Spleen (tissue), 11 donors: ENCODE measurements at regions not wholly inside any gene's neighbourhood (a gene's known extent, or its start where the extent isn't known, plus 50 kb on each side); places are given as distances from the start of the nearest gene placed in this dataset.

Experiments
- DNase-seq: peaks from one replicate; pipeline ENCODE4 v3.0.0-alpha.2; 2020
- H3K27ac ChIP-seq, 8 donors: fragments of 200-600 bp; sonication (generic) in 7 of 8; 1 replicate in 4 of 8; 2 replicates in 4 of 8; pipeline versions ENCODE4 v1.5.0 to v1.8.0; 2016 to 2021; ENCODE audit warnings: inconsistent platforms in 4 of 8, mild to moderate bottlenecking in 4 of 8, moderate library complexity in 1 of 8
- H3K27me3 ChIP-seq, 7 donors: fragments of 200-600 bp; sonication (generic) in 6 of 7; replicated peaks in 1 of 7; 1 replicate in 4 of 7; 2 replicates in 3 of 7; pipeline versions ENCODE4 v1.5.0 to v1.8.0; 2016 to 2021; ENCODE audit warnings: inconsistent platforms in 3 of 7, mild to moderate bottlenecking in 1 of 7
- H3K36me3 ChIP-seq, 6 donors: fragments of 200-600 bp; sonication (generic) in 5 of 6; 1 replicate in 4 of 6; 2 replicates in 2 of 6; pipeline versions ENCODE4 v1.5.0 to v1.8.0; 2016 to 2021; ENCODE audit warnings: inconsistent platforms in 2 of 6
- H3K4me1 ChIP-seq, 6 donors: fragments of 200-600 bp; sonication (generic) in 5 of 6; 1 replicate in 3 of 6; 2 replicates in 3 of 6; pipeline versions ENCODE4 v1.5.0 to v1.8.0; 2016 to 2021; ENCODE audit warnings: inconsistent platforms in 3 of 6
- H3K4me3 ChIP-seq, 8 donors: fragments of 200-600 bp; sonication (generic) in 7 of 8; 1 replicate in 4 of 8; 2 replicates in 4 of 8; pipeline versions ENCODE4 v1.5.0 to v1.8.0; 2016 to 2021; ENCODE audit warnings: inconsistent platforms in 4 of 8, mild to moderate bottlenecking in 4 of 8, moderate library complexity in 2 of 8
- H3K9me3 ChIP-seq, 8 donors: fragments of 200-600 bp; sonication (generic) in 7 of 8; 1 replicate in 4 of 8; 2 replicates in 4 of 8; pipeline versions ENCODE4 v1.5.0 to v1.8.0; 2016 to 2021; ENCODE audit warnings: inconsistent platforms in 4 of 8
- CTCF ChIP-seq, 11 experiments: fragments of 200-600 bp in 7 of 11; fragments of 450-650 bp in 4 of 11; sonication (generic) in 4 of 11; IDR thresholded peaks in 8 of 11; conservative IDR thresholded peaks in 3 of 11; 1 replicate in 7 of 11; 2 replicates in 4 of 11; pipeline versions ENCODE4 v1.4.0 to v1.8.0; 2016 to 2021; ENCODE audit warnings: antibody characterized with exemption in 11 of 11, inconsistent platforms in 4 of 11, mild to moderate bottlenecking in 1 of 11
- POLR2A ChIP-seq, 3 donors: fragments of 450-650 bp; IDR thresholded peaks; one replicate each; pipeline ENCODE4 v1.5.1; 2017; ENCODE audit warnings: antibody characterized with exemption in 3 of 3, mild to moderate bottlenecking in 1 of 3
- POLR2AphosphoS5 ChIP-seq, 3 donors: sonication (generic); formaldehyde crosslinking; IDR thresholded peaks; one replicate each; pipeline ENCODE4 v1.5.1; 2017; ENCODE audit warnings: antibody characterized with exemption in 3 of 3
- WGBS, 5 donors: extraction: QIAGEN DNeasy Blood & Tissue Kit in 3 of 5; methylation state at CpG; one replicate each; pipeline versions ENCODE4 v1.1.5 to v1.1.7; 2013 to 2018; 5-methylcytosine and 5-hydroxymethylcytosine counted together
- intact Hi-C: fragments of 100-400 bp; cut with DNase I; formaldehyde crosslinking; loops from one replicate; pipeline ENCODE4 v1.15.0; 2023; ENCODE audit warnings: low total_unique reads
- donor health status: healthy with polysubstance abuse.
- donor health status: DM: no; HTN: no; CAD: no; lungs with moderate emphysema.
- donor health status: DM: no; HTN: no; CAD: no.
- donor health status: Bipolar disorder and iron deficiency.
- donor health status: healthy.
- donor health status: DM: no; HTN: no; CAD: no.
- donor health status: DM: yes; HTN: yes; CAD: no.

GRCh38 chr13:53683146-53683545 lies 654.5 kb downstream of the OLFM4 start:
- DNase-seq: no peak
- Histone ChIP-seq H3K27ac (no peak overlapping the region), H3K36me3 (no peaks in the 10 kb centered on the region), H3K4me3 (no peak overlapping the region), H3K27me3 (no peaks in the 10 kb centered on the region), H3K9me3 (peaks cover 0 to 28% (median 21%) of the 10 kb centered on the region in 8 donors), H3K4me1 (no peaks in the 10 kb centered on the region)
- WGBS, 5 donors: 46 to 64% (median 55%) methylated on average over 1 of the region's 1 CpG
- TF ChIP-seq POLR2A (IDR thresholded peaks at IDR 0.05): no peak
- TF ChIP-seq CTCF (IDR thresholded peaks at IDR 0.05 in 8 of 11, conservative IDR thresholded peaks at IDR 0.05 in 3 of 11): no peak
- no peak for TF ChIP-seq POLR2AphosphoS5 (IDR thresholded peaks at IDR 0.05)
- intact Hi-C loops: no loop called here

- H3K4me1 ChIP-seq: no peaks in the 10 kb centered on the region
- DNase-seq: no peak
- 74 to 87% (median 84%) methylated on average over 2 of the region's 2 CpGs for whole genome bisulfite sequencing, 5 donors
- peaks cover 0 to 25% (median 18%) of the 10 kb centered on the region in 8 donors for H3K9me3 ChIP-seq
- no peak overlapping the region for H3K27ac ChIP-seq
- TF ChIP-seq POLR2AphosphoS5 (IDR thresholded peaks at IDR 0.05) (no peak), CTCF (IDR thresholded peaks at IDR 0.05 in 8 of 11, conservative IDR thresholded peaks at IDR 0.05 in 3 of 11) (no peak), POLR2A (IDR thresholded peaks at IDR 0.05) (no peak)
- H3K4me3 ChIP-seq: no peak overlapping the region
- no peaks in the 10 kb centered on the region for H3K36me3 ChIP-seq
- no peaks in the 10 kb centered on the region for H3K27me3 ChIP-seq
- intact Hi-C loops: no loop called here
Observed at GRCh38 chr13:53683608-53684007, 655.0 kb downstream of the OLFM4 start.

- TF ChIP-seq POLR2A (IDR thresholded peaks at IDR 0.05) (no peak), POLR2AphosphoS5 (IDR thresholded peaks at IDR 0.05) (no peak), CTCF (IDR thresholded peaks at IDR 0.05 in 8 of 11, conservative IDR thresholded peaks at IDR 0.05 in 3 of 11) (no peak)
- Histone ChIP-seq H3K27me3 (no peaks in the 10 kb centered on the region), H3K4me3 (no peak overlapping the region), H3K27ac (no peak overlapping the region), H3K36me3 (no peaks in the 10 kb centered on the region), H3K9me3 (peaks cover 0 to 30% (median 3%) of the 10 kb centered on the region in 8 donors), H3K4me1 (no peaks in the 10 kb centered on the region)
- DNase-seq: no peak
- intact Hi-C loops: no loop called here
- 76 to 90% (median 83%) methylated on average over 2 of the region's 2 CpGs for WGBS, 5 donors
Observed at GRCh38 chr13:53691417-53691816, 662.8 kb downstream of the OLFM4 start.

GRCh38 chr13:53694814-53695532 lies 666.4 kb downstream of the OLFM4 start:
- H3K9me3 ChIP-seq: peaks cover 0 to 57% (median 23%) of the 10 kb centered on the region in 8 donors
- 62 to 78% (median 69%) methylated on average over 2 of the region's 2 CpGs for WGBS, 5 donors
- no peaks in the 10 kb centered on the region for H3K36me3 ChIP-seq
- TF ChIP-seq CTCF (IDR thresholded peaks at IDR 0.05 in 8 of 11, conservative IDR thresholded peaks at IDR 0.05 in 3 of 11) (no peak), POLR2A (IDR thresholded peaks at IDR 0.05) (no peak), POLR2AphosphoS5 (IDR thresholded peaks at IDR 0.05) (no peak)
- no peaks in the 10 kb centered on the region for H3K4me1 ChIP-seq
- H3K27ac ChIP-seq: no peak overlapping the region
- H3K27me3 ChIP-seq: no peaks in the 10 kb centered on the region
- intact Hi-C loops: no loop called here
- no peak for DNase-seq
- no peak overlapping the region for H3K4me3 ChIP-seq
